Left ventricle myocardium superior (tissue), 1 donor: ENCODE measurements at regions not wholly inside any gene's neighbourhood (a gene's known extent, or its start where the extent isn't known, plus 50 kb on each side); places are given as distances from the start of the nearest gene placed in this dataset.
"Not testable (repeated sequence)": the region's sequence is repeated elsewhere in the genome, so short reads cannot be mapped to it uniquely, and the experiment has no call there.

ENCODE experiments used
- ATAC-seq: fragments of 200-7000 bp; cut with Tn5 transposase; one replicate; pipeline ENCODE4 v1.9.1; 2020; ENCODE audit warnings: mild to moderate bottlenecking, moderate library complexity
- DNase-seq: peaks from one replicate; pipeline ENCODE4 v3.0.0-alpha.2; 2020
- intact Hi-C: fragments of 100-400 bp; cut with micrococcal nuclease; formaldehyde crosslinking; loops from one replicate; pipeline ENCODE4 v1.11.0; 2022
- donor health status: DM: no; HTN: yes; CAD: no; lungs with severe emphysema.

- intact Hi-C loops = loop anchor here (10.0 kb wide), 1 partner anchor 425 kb away; no protein-coding TSS in a partner anchor
- ATAC-seq (no peak), DNase-seq (no peak)
Measured at GRCh38 chr11:38530226-38530625, 1932.2 kb upstream of the RAG2 start.

DNA sequence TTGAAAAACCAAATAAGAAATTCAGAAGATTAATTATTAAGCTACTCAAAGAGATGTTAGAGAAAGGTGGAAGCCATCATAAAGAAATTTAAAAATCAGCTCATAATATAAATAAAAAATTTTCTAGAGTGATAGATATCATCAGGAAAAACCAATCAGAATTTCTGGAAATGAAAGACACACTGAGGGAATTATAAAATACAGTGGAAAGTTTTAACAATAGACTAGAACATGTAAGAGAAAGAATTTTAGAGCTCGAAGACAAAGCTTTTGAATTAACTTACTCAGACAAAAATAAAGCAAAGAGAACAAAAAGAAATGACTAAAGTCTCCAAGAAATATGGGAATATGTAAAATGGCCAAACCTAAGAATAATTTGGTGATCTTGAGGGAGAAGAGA is 1926.9 kb upstream of the RAG2 start:
- no peak for ATAC-seq
- no peak for DNase-seq
- intact Hi-C loops = no loop called here

- ATAC-seq = no peak
- intact Hi-C loops = no loop called here
- no peak for DNase-seq
Measured at GRCh38 chr11:38517991-38518390, 1920.0 kb upstream of the RAG2 start.

- ATAC-seq, DNase-seq, intact Hi-C loops: not testable (repeated sequence)
Measured at GRCh38 chr11:38512830-38513229, 1914.8 kb upstream of the RAG2 start.

GRCh38 chr11:38510041-38510440 is 1912.0 kb upstream of the RAG2 start:
- ATAC-seq = no peak
- no peak for DNase-seq
- intact Hi-C loops = no loop called here

GRCh38 chr11:38503876-38504275 is 1905.8 kb upstream of the RAG2 start:
- intact Hi-C loops = no loop called here
- DNase-seq (no peak), ATAC-seq (no peak)

DNA sequence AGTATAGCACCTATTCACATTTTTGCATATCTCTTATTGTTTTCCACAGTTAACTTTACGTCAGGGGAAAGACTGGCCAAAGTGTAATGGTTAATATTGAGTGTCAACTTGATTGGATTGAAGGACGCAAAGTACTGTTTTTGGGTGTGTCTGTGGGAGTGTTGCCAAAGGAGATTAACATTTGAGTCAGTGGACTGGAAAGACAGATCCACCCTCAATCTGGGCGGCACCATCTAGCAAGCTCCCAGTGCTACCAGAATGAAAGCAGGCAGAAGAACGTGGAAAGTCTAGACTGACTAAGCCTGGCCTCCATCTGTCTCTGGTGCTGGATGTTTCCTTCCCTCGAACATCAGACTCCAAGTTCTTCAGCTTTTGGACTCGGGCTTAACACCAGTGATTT is 1900.7 kb upstream of the RAG2 start:
- intact Hi-C loops = no loop called here
- DNase-seq = no peak
- no peak for ATAC-seq

GRCh38 chr11:38491986-38492385 is 1894.0 kb upstream of the RAG2 start:
- ATAC-seq = no peak
- DNase-seq = no peak
- intact Hi-C loops = no loop called here

DNA sequence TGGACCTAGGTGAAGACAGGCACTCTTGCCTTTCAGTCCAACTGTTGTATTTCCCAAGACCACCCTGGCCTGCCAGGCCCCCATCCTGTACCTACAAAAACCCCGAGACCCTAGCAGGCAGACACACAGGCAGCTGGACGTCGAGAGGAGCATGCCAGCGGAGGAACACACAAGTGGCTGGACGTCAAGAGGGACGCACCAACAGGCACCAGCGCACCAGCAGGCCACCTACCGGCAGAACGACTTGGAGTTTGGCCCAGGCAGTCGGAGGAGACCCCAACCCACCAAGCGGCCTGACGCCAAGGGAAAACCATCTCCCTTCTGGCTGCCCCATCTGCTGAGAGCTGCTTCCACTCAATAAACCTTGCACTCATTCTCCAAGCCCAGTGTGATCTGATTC is 1883.4 kb upstream of the RAG2 start:
- no peak for ATAC-seq

DNA sequence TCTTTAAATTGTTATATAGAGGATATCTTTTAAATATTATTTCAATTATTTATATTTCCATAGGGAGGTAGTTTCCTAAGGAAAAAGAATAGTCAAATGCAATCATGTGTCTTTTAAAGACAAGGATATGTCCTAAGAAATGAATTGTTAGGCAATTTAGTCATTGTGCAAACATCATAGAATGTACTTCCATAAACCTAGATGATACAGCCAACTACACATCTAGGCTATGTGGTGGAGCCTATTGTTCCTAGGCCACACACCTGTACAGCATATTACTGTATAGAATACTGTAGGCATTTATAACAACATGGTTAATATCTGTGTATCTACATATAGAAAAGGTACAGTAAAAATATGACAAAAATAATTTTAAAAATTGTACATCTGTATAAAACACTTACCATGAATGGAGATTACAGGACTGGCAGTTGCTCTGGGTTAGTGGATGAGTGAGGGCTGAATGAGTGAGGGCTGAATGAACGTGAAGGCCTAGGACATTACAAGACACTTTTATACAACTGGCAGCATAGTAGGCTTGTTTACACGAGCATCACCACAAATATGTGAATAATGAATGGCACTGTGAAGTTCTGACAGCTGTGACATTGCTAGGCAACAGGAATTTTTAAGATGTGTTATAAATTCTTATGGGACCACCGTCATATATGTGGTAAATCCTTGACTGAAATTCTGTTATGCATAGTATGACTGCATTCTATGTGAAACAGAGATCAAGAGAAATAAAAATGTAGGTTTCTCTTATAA is 1879.0 kb upstream of the RAG2 start:
- intact Hi-C loops = no loop called here
- no peak for ATAC-seq
- no peak for DNase-seq

More for the DNA sequence above, 1883.4 kb upstream of the RAG2 start:
- no peak for DNase-seq
- intact Hi-C loops = no loop called here

DNA sequence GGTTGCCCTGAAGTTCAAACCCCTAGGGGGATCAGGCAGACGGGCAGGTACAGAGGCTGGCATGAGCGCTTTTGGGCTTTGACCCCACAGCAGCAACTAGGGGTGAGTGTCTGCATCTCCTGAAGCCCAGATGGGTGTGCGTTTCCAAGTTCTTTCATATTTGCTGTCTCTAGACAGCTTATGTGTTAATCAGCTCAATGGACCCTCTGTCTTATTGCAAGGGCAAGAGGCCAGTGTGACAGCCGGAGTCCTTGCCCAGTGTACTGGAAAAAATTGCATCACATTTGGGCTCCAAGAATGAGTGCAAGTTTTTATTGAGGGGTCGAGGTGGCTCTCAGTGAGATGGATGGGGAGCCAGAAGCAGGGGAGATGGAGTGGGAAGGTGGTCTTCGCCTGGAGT is 1863.7 kb upstream of the RAG2 start:
- intact Hi-C loops = no loop called here
- DNase-seq (peak; percentile 45), ATAC-seq (peak; percentile 85)

DNA sequence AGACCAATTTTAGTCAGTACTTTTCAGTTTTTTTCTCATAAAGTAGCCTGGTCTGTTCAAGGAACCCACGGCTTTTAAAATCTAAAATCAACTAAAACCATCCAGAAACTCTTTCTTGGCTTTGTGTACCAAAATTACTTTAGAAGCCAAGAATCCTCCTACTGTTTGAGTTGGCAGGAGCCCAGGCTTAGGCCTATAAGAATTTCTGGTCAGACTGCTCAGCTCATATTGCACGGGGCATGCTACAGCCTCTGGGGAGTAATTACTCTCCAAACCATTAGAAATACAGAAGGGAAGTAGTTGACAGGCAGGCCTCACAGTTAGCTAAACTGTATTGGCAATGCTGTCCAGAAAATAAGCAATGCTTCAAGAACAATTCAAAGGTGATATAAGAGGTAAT is 1862.9 kb upstream of the RAG2 start:
- intact Hi-C loops = no loop called here
- ATAC-seq (peak; percentile 83), DNase-seq (peak; percentile 33)

DNA sequence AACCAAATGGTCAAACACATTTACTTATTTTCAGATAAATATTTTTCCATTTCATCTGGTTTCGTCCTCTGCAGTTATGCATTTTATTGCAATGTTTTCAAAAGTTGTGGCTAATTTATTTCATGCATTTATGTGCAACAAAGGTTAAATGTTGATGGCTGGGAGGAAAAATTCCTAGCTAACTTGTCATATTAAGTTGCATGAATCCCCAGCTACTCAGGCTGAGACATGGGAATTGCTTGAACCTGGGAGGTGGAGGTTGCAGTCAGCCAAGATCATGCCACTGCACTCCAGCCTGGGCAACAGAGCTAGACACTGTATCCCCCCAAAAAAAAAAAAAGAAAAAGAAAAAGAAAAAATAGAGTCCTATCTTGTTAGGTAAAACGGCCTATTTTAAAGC is 1862.4 kb upstream of the RAG2 start:
- DNase-seq (no peak), ATAC-seq (no peak)
- intact Hi-C loops = no loop called here

GRCh38 chr11:38456371-38456770 is 1858.3 kb upstream of the RAG2 start:
- DNase-seq = no peak
- intact Hi-C loops = no loop called here
- ATAC-seq = no peak

DNA sequence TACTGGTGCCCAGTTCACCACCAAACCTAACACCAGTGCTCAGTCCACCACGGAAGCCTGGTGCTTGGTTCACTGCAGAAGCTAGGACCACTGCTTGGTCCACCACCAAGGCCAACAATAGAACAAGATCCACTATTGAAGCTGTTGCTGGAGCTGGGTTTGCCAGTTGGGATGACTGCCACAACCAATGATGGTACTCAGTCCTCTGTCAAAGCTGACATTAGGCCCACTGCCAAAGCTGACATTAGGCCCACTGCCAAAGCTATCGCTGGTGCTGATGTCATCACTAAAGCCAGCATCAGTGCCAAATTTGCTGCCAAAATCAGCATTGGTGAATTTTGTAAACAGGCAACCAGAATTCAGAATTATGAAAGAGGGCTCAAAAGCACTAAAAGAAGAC is 1850.2 kb upstream of the RAG2 start:
- ATAC-seq = no peak
- intact Hi-C loops = no loop called here
- DNase-seq = no peak

DNA sequence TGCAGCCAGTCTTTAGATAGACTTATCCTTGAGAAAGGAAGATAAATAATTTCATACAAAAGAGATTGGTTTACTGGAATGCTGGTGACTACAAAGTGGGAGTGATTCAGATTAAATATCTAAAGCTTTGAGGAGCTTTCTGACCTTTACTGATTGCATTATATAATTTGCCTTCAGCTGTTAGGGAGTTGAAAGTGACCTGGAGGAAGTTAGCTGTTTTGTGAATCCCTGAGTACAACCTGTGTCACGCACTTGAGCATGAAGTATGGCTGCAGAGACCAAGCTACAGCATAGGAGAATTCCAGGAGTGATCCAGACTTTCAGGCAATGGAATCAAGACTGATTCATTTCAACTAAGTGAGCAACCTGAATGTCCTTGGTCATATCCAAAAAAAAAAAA is 1848.3 kb upstream of the RAG2 start:
- ATAC-seq (no peak), DNase-seq (no peak)
- intact Hi-C loops = no loop called here

DNA sequence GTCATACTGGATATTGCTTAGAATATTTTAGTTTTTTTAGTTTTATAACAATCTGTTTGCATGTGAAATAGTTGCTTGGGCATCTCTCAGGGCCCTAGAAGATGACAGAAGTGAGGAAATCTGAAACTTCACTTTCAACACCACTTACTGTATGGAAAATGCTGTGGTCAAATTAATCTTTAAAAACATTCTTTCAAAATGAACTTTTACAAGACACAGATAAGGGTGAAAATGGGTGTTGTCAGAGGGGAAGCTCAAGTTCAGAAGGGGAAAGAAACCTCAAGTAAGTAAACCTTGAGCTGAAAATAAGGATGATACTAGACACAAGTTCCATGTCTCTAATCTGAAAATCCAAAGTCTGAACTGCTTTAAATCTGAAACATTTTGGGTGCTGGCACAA is 1840.1 kb upstream of the RAG2 start:
- intact Hi-C loops = no loop called here
- ATAC-seq = no peak
- no peak for DNase-seq

DNA sequence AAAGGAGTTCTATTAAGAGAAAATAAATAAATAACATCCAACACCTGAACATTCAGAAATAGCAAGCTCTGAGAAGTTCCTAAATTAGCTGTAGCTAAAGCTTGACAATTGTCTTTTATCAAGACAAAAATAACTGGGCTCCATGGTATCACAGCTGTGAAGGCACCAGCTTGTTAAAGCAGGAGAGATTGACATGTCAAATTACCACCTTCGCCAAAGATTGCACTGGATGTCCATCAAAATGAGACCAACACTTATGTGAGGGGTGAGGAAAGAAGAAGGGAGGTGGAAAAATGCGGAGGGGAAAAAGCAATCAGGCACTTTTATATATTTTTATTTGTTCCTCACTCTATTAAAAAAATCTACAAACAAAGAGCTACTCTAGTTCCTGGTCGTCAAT is 1827.5 kb upstream of the RAG2 start:
- ATAC-seq (no peak), DNase-seq (no peak)
- intact Hi-C loops = no loop called here

GRCh38 chr11:38423042-38423441 is 1825.0 kb upstream of the RAG2 start:
- intact Hi-C loops = no loop called here
- no peak for DNase-seq
- ATAC-seq = no peak

DNA sequence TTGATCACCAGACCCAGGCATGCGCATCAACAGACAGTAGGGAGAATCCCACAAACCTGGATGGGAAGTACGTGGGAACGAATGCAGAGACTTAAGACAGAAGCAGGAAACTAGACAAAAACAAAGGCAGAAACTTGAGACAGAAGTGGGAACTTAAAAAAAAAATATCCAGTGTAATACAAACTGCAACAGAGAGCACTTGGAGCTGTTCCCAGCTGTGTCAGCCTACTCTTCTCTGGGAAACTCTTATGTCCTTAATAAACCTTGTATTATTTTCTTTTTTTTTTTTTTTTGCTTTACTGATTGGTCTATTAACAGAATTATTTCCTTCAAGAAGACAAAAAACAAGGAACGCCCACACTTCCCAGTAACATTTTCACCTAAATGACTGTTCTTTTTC is 1818.1 kb upstream of the RAG2 start:
- ATAC-seq = no peak
- intact Hi-C loops = no loop called here
- no peak for DNase-seq

- intact Hi-C loops = no loop called here
- DNase-seq (no peak), ATAC-seq (no peak)
Measured at GRCh38 chr11:38411149-38411548, 1813.1 kb upstream of the RAG2 start.

GRCh38 chr11:38402063-38402462 is 1804.0 kb upstream of the RAG2 start:
- no peak for DNase-seq
- intact Hi-C loops = no loop called here
- ATAC-seq = no peak
